K562 (cell line): ENCODE measurements at regions not wholly inside any gene's neighbourhood (a gene's known extent, or its start where the extent isn't known, plus 50 kb on each side); places are given as distances from the start of the nearest gene placed in this dataset.

Experiments
- CBFA2T3 ChIP-seq: fragments of 450-650 bp; IDR thresholded peaks from 2 replicates; pipeline ENCODE4 v1.6.1; 2017
- ESRRA ChIP-seq: fragments of 450-650 bp; IDR thresholded peaks from 2 replicates; pipeline ENCODE4 v1.6.1; 2014; ENCODE audit warnings: low read depth, mild to moderate bottlenecking, moderate library complexity, borderline replicate concordance
- ETS2 ChIP-seq: IDR thresholded peaks from 2 replicates; pipeline ENCODE4 v1.6.1; 2016; ENCODE audit warnings: borderline replicate concordance, missing genetic modification characterization, mild to moderate bottlenecking, moderate library complexity, missing compliant biosample characterization; ENCODE audit not compliant: poor library complexity, severe bottlenecking
- HNRNPL ChIP-seq: fragments of 200-400 bp; formaldehyde crosslinking; IDR thresholded peaks from 2 replicates; pipeline ENCODE4 v1.6.1; 2017; ENCODE audit warnings: low read depth, mild to moderate bottlenecking, low read length
- TF ChIP-seq, protein P1 (sequence below): sonication (generic); formaldehyde crosslinking; IDR thresholded peaks from 2 replicates; pipeline ENCODE4 v1.8.0; 2023; ENCODE audit warnings: mild to moderate bottlenecking, missing genetic modification reagents
- TF ChIP-seq, protein P2 (sequence below), 2 experiments: fragments of 450-650 bp in 1 of 2; IDR thresholded peaks; 2 replicates each; pipeline ENCODE4 v1.6.1; 2011 to 2017; ENCODE audit warnings: low read depth in 2 of 2, antibody characterized with exemption in 1 of 2, borderline replicate concordance in 1 of 2, low read length in 1 of 2, mild to moderate bottlenecking in 1 of 2, mixed read lengths in 1 of 2; ENCODE audit not compliant: control insufficient read depth in 1 of 2

DNA sequence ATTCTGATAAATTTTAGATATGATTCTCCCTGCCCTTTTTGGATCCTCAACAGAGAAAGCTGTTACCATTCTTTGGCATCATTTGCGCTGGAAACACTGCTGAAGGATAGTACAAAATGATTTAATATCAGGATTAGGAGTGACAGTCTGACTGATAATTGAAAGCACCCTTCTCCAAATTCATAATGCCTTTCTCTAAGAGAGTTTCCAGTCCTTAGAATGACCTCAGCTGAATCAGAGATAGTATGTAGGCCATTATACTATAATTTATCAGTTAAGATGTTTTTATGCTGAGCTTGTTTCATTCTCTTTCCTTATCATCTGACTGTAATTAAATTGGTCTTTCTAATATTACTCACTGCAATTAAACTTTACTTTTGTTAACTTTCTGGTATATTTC lies 166.7 kb downstream of the ZNF326 start (continued):
- TF ChIP-seq, protein P1, sequence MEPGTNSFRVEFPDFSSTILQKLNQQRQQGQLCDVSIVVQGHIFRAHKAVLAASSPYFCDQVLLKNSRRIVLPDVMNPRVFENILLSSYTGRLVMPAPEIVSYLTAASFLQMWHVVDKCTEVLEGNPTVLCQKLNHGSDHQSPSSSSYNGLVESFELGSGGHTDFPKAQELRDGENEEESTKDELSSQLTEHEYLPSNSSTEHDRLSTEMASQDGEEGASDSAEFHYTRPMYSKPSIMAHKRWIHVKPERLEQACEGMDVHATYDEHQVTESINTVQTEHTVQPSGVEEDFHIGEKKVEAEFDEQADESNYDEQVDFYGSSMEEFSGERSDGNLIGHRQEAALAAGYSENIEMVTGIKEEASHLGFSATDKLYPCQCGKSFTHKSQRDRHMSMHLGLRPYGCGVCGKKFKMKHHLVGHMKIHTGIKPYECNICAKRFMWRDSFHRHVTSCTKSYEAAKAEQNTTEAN (CRISPR knock-in tag) = no peak
- TF ChIP-seq ESRRA (no peak), HNRNPL (no peak), CBFA2T3 (no peak), ETS2 (tag) (no peak)
- TF ChIP-seq, protein P2, sequence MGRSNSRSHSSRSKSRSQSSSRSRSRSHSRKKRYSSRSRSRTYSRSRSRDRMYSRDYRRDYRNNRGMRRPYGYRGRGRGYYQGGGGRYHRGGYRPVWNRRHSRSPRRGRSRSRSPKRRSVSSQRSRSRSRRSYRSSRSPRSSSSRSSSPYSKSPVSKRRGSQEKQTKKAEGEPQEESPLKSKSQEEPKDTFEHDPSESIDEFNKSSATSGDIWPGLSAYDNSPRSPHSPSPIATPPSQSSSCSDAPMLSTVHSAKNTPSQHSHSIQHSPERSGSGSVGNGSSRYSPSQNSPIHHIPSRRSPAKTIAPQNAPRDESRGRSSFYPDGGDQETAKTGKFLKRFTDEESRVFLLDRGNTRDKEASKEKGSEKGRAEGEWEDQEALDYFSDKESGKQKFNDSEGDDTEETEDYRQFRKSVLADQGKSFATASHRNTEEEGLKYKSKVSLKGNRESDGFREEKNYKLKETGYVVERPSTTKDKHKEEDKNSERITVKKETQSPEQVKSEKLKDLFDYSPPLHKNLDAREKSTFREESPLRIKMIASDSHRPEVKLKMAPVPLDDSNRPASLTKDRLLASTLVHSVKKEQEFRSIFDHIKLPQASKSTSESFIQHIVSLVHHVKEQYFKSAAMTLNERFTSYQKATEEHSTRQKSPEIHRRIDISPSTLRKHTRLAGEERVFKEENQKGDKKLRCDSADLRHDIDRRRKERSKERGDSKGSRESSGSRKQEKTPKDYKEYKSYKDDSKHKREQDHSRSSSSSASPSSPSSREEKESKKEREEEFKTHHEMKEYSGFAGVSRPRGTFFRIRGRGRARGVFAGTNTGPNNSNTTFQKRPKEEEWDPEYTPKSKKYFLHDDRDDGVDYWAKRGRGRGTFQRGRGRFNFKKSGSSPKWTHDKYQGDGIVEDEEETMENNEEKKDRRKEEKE (IDR thresholded peaks at IDR 0.05; ENCODE audit: borderline replicate concordance in 1 of 2, control insufficient read depth in 1 of 2, low read depth in 2 of 2, low read length in 1 of 2) = no peak
- TF ChIP-seq, all 486 proteins: peak for 0
